GM21737 (cell line): ENCODE measurements at regions not wholly inside any gene's neighbourhood (a gene's known extent, or its start where the extent isn't known, plus 50 kb on each side); places are given as distances from the start of the nearest gene placed in this dataset.
"Not testable (repeated sequence)": the region's sequence is repeated elsewhere in the genome, so short reads cannot be mapped to it uniquely, and the experiment has no call there.

Experiments used
- ATAC-seq: cut with Tn5 transposase; IDR thresholded peaks from one replicate; pipeline ENCODE4 v1.9.1; 2021; ENCODE audit warnings: mild to moderate bottlenecking, moderate library complexity; ENCODE audit not compliant: unreplicated experiment

GRCh38 chr7:13262929-13263530 lies 575.6 kb downstream of the ARL4A start:
- ATAC-seq: no peak

GRCh38 chr7:13265271-13265670 lies 577.8 kb downstream of the ARL4A start:
- ATAC-seq: no peak

GRCh38 chr7:13274205-13274604 lies 586.8 kb downstream of the ARL4A start:
- not testable (repeated sequence) for ATAC-seq

- no peak for ATAC-seq
Observed at GRCh38 chr7:13276977-13277376, 589.5 kb downstream of the ARL4A start.

- no peak for ATAC-seq
Observed at GRCh38 chr7:13278020-13278419, 590.6 kb downstream of the ARL4A start.

GRCh38 chr7:13279854-13280435 lies 592.5 kb downstream of the ARL4A start:
- no peak for ATAC-seq

- ATAC-seq: no peak
Observed at GRCh38 chr7:13282377-13282980, 595.0 kb downstream of the ARL4A start.

GRCh38 chr7:13286916-13287315 lies 599.5 kb downstream of the ARL4A start:
- ATAC-seq: no peak

GRCh38 chr7:13288516-13288915 lies 601.1 kb downstream of the ARL4A start:
- no peak for ATAC-seq

GRCh38 chr7:13290975-13291374 lies 603.5 kb downstream of the ARL4A start:
- ATAC-seq: no peak

GRCh38 chr7:13293264-13294002 lies 606.0 kb downstream of the ARL4A start:
- no peak for ATAC-seq

- no peak for ATAC-seq
Observed at GRCh38 chr7:13307040-13307439, 619.6 kb downstream of the ARL4A start.

GRCh38 chr7:13308423-13308822 lies 621.0 kb downstream of the ARL4A start:
- no peak for ATAC-seq

- ATAC-seq: no peak
Observed at GRCh38 chr7:13309535-13309934, 622.1 kb downstream of the ARL4A start.

- ATAC-seq: no peak
Observed at GRCh38 chr7:13312307-13312706, 624.9 kb downstream of the ARL4A start.

- ATAC-seq: no peak
Observed at GRCh38 chr7:13320333-13320732, 632.9 kb downstream of the ARL4A start.

- no peak for ATAC-seq
Observed at GRCh38 chr7:13321316-13321715, 633.9 kb downstream of the ARL4A start.

- ATAC-seq: no peak
Observed at GRCh38 chr7:13322126-13322525, 634.7 kb downstream of the ARL4A start.

- ATAC-seq: no peak
Observed at GRCh38 chr7:13327669-13328068, 640.2 kb downstream of the ARL4A start.

GRCh38 chr7:13333371-13333770 lies 645.9 kb downstream of the ARL4A start:
- ATAC-seq: no peak

GRCh38 chr7:13336227-13336626 lies 648.8 kb downstream of the ARL4A start:
- no peak for ATAC-seq

GRCh38 chr7:13352677-13353076 lies 636.8 kb downstream of the ETV1 start:
- ATAC-seq: no peak
